ENCODE measurements at regions not wholly inside any gene's neighbourhood (a gene's known extent, or its start where the extent isn't known, plus 50 kb on each side); places are given as distances from the start of the nearest gene placed in this dataset.

GRCh38 chr16:6861815-6862477 lies 470.7 kb upstream of the RBFOX1 start:
- BruUV-seq (replicated peaks), result no TSS peak
- dilution Hi-C loops (cut with MboI; ENCODE audit: extremely low pct_ligation_motif_present, low sequenced_read_pairs), result no loop called here
- FAIRE-seq, result no peak

More at GRCh38 chr16:6861815-6862477, 470.7 kb upstream of the RBFOX1 start:
- H3K9ac ChIP-seq (replicated peaks; ENCODE audit: extremely low read depth, insufficient read depth, low read length), result no peak overlapping the region
- ChIA-PET POLR2A (interaction anchor here (0.6 kb wide), 1 partner anchor 23 kb away, joined by 3 read pairs; no protein-coding TSS in a partner anchor), CTCF (no interaction called here)
- H2AFZ ChIP-seq (ENCODE audit: low read depth, low read length), result no peak overlapping the region
- H3K9me3 ChIP-seq (replicated peaks; ENCODE audit: control insufficient read depth, insufficient read depth, low read length), result no peaks in the 10 kb centered on the region
- H3K27me3 ChIP-seq (ENCODE audit: control insufficient read depth in 2 of 2, insufficient read depth in 2 of 2, low read length in 2 of 2), result no peaks in the 10 kb centered on the region
- H3K9me1 ChIP-seq (replicated peaks; ENCODE audit: control insufficient read depth, extremely low read depth, insufficient read depth, low read length), result no peaks in the 10 kb centered on the region
- no peak overlapping the region for H3K4me2 ChIP-seq (ENCODE audit: insufficient read depth, low read length)
- H3K4me1 ChIP-seq (ENCODE audit: control insufficient read depth, extremely low read depth, insufficient read depth, low read length), result no peaks in the 10 kb centered on the region
- H3K79me2 ChIP-seq (ENCODE audit: control insufficient read depth, insufficient read depth, low read length), result no peaks in the 10 kb centered on the region
- no peak for DNase-seq (ENCODE audit: low read depth, low spot score)
- H3K36me3 ChIP-seq (ENCODE audit: control insufficient read depth in 2 of 2, extremely low read depth in 1 of 2, insufficient read depth in 2 of 2, low read length in 2 of 2), result no peaks in the 10 kb centered on the region
- no peaks in the 10 kb centered on the region for H4K20me1 ChIP-seq (replicated peaks; ENCODE audit: control insufficient read depth, extremely low read depth, insufficient read depth, low read length)
- no peak overlapping the region for H3K4me3 ChIP-seq (replicated peaks in 1 of 3; ENCODE audit: insufficient read depth in 1 of 3, low read depth in 1 of 3, low read length in 3 of 3)
- no peak overlapping the region for H3K27ac ChIP-seq (ENCODE audit: insufficient read depth, low read depth, low read length)
- intact Hi-C loops (cut with micrococcal nuclease), result no loop called here
- TF ChIP-seq POLR2A (IDR thresholded peaks at IDR 0.05; ENCODE audit: low read depth, low read length) (no peak), MYC (IDR thresholded peaks at IDR 0.05; ENCODE audit: low read depth, low read length) (no peak), FOS (IDR thresholded peaks at IDR 0.05; ENCODE audit: borderline replicate concordance, insufficient read depth, low read length) (no peak), GATA2 (IDR thresholded peaks at IDR 0.05; ENCODE audit: insufficient read depth, insufficient read length, low read depth, low read length) (no peak), EZH2 (IDR thresholded peaks at IDR 0.05; ENCODE audit: borderline replicate concordance, low read depth, low read length, severe bottlenecking) (no peak), POLR2AphosphoS5 (IDR thresholded peaks at IDR 0.05; ENCODE audit: insufficient read depth, low read depth, low read length) (no peak), JUN (IDR thresholded peaks at IDR 0.05; ENCODE audit: borderline replicate concordance, insufficient read depth, insufficient read length, low read depth) (no peak), CTCF (IDR thresholded peaks at IDR 0.05; ENCODE audit: extremely low read depth in 1 of 2, insufficient read depth in 1 of 2, low read depth in 1 of 2, low read length in 2 of 2) (no peak), MAX (IDR thresholded peaks at IDR 0.05; ENCODE audit: insufficient read depth, insufficient read length) (no peak)
